Mesendoderm (in vitro differentiated cells): ENCODE measurements at regions not wholly inside any gene's neighbourhood (a gene's known extent, or its start where the extent isn't known, plus 50 kb on each side); places are given as distances from the start of the nearest gene placed in this dataset.
"Not testable (repeated sequence)": the region's sequence is repeated elsewhere in the genome, so short reads cannot be mapped to it uniquely, and the experiment has no call there.

Experiments used
- DNase-seq: peaks from one replicate; pipeline ENCODE4 v3.0.0; 2013
- H2AK5ac ChIP-seq: 2 replicates; pipeline ENCODE4 v1.6.1; 2013; ENCODE audit warnings: low read length, inconsistent platforms
- H2BK120ac ChIP-seq: 2 replicates; pipeline ENCODE4 v1.6.1; 2013; ENCODE audit warnings: low read depth, mild to moderate bottlenecking, low read length, moderate library complexity, mixed read lengths
- H2BK15ac ChIP-seq: replicated peaks from 2 replicates; pipeline ENCODE4 v1.6.1; 2013; ENCODE audit warnings: low read depth, mild to moderate bottlenecking, moderate library complexity
- H2BK5ac ChIP-seq: 2 replicates; pipeline ENCODE4 v1.6.1; 2013; ENCODE audit warnings: low read length, inconsistent platforms
- H3K18ac ChIP-seq: 2 replicates; pipeline ENCODE4 v1.6.1; 2013; ENCODE audit warnings: mild to moderate bottlenecking, low read length, mixed read lengths
- H3K23ac ChIP-seq: one replicate; pipeline ENCODE4 v1.6.1; 2013; ENCODE audit warnings: low read length
- H3K27ac ChIP-seq: 2 replicates; pipeline ENCODE4 v1.5.1; 2013; ENCODE audit warnings: low read depth, mild to moderate bottlenecking, inconsistent platforms, low read length, moderate library complexity
- H3K27me3 ChIP-seq: 2 replicates; pipeline ENCODE4 v1.6.1; 2013; ENCODE audit warnings: low read length, control low read depth, mild to moderate bottlenecking, inconsistent platforms; ENCODE audit not compliant: insufficient read depth, poor library complexity
- H3K36me3 ChIP-seq: 2 replicates; pipeline ENCODE4 v1.6.1; 2013; ENCODE audit warnings: low read length, inconsistent platforms; ENCODE audit not compliant: control insufficient read depth, insufficient read depth
- H3K4ac ChIP-seq: one replicate; pipeline ENCODE4 v1.6.1; 2013; ENCODE audit warnings: low read depth, mild to moderate bottlenecking, low read length, moderate library complexity
- H3K4me1 ChIP-seq: 2 replicates; pipeline ENCODE4 v1.6.1; 2013; ENCODE audit warnings: low read depth, low read length, inconsistent platforms; ENCODE audit not compliant: control insufficient read depth
- H3K4me2 ChIP-seq: 2 replicates; pipeline ENCODE4 v1.6.1; 2013; ENCODE audit warnings: low read length
- H3K4me3 ChIP-seq: 2 replicates; pipeline ENCODE4 v1.5.1; 2013; ENCODE audit warnings: mild to moderate bottlenecking, low read length
- H3K56ac ChIP-seq: one replicate; pipeline ENCODE4 v1.6.1; 2013; ENCODE audit warnings: low read length
- H3K79me1 ChIP-seq: 2 replicates; pipeline ENCODE4 v1.6.1; 2013; ENCODE audit warnings: low read length, inconsistent platforms
- H3K79me2 ChIP-seq: 2 replicates; pipeline ENCODE4 v1.6.1; 2013; ENCODE audit warnings: mild to moderate bottlenecking, low read length; ENCODE audit not compliant: control insufficient read depth, insufficient read depth
- H3K9ac ChIP-seq: 2 replicates; pipeline ENCODE4 v1.6.1; 2013; ENCODE audit warnings: low read length, inconsistent platforms
- H4K5ac ChIP-seq: one replicate; pipeline ENCODE4 v1.6.1; 2013; ENCODE audit warnings: low read length
- H4K8ac ChIP-seq: one replicate; pipeline ENCODE4 v1.6.1; 2013; ENCODE audit warnings: low read depth, mild to moderate bottlenecking, control low read depth, low read length, moderate library complexity
- WGBS: extraction: QIAGEN DNeasy Blood & Tissue Kit; methylation state at CpG from one replicate; pipeline ENCODE4 v1.1.7; 2013; ENCODE audit warnings: low lambda C conversion rate, missing lambda C conversion rate; ENCODE audit not compliant: insufficient coverage; ENCODE audit errors: extremely low coverage; 5-methylcytosine and 5-hydroxymethylcytosine counted together

- not testable (repeated sequence) for H2AK5ac ChIP-seq, H2BK5ac ChIP-seq, H3K4me1 ChIP-seq, H3K27ac ChIP-seq, H3K36me3 ChIP-seq, H3K23ac ChIP-seq, H3K4ac ChIP-seq, H3K79me1 ChIP-seq, H4K8ac ChIP-seq, H3K4me2 ChIP-seq, DNase-seq, H3K9ac ChIP-seq, H4K5ac ChIP-seq, H3K18ac ChIP-seq, H3K79me2 ChIP-seq, H2BK120ac ChIP-seq, H3K27me3 ChIP-seq, H2BK15ac ChIP-seq, H3K4me3 ChIP-seq, H3K56ac ChIP-seq
- WGBS: no CpG with 5 or more reads among the region's 5 CpGs
These were observed 63.5 kb upstream of the TNRC6A start for GRCh38 chr16:24665942-24666341.

- Histone ChIP-seq H3K27me3 (no peaks in the 10 kb centered on the region), H3K23ac (no peak overlapping the region), H3K27ac (no peak overlapping the region), H3K18ac (no peak overlapping the region), H3K4me2 (no peak overlapping the region), H2BK120ac (no peak overlapping the region), H3K9ac (no peak overlapping the region), H2BK5ac (no peak overlapping the region), H3K4me1 (no peaks in the 10 kb centered on the region), H3K4me3 (no peak overlapping the region), H3K4ac (no peak overlapping the region), H2AK5ac (no peak overlapping the region), H3K36me3 (no peaks in the 10 kb centered on the region), H4K8ac (no peak overlapping the region), H2BK15ac (no peak overlapping the region), H4K5ac (no peak overlapping the region), H3K79me1 (no peaks in the 10 kb centered on the region), H3K56ac (no peak overlapping the region), H3K79me2 (no peaks in the 10 kb centered on the region)
- WGBS: no CpG with 5 or more reads among the region's 4 CpGs
- no peak for DNase-seq
These were observed 62.1 kb upstream of the TNRC6A start for GRCh38 chr16:24667244-24667764.

GRCh38 chr16:24668481-24669061 is 60.9 kb upstream of the TNRC6A start:
- H4K5ac ChIP-seq: no peak overlapping the region
- no peaks in the 10 kb centered on the region for H3K27me3 ChIP-seq
- no peak overlapping the region for H3K9ac ChIP-seq
- no peak overlapping the region for H2BK5ac ChIP-seq
- H3K4me2 ChIP-seq: no peak overlapping the region
- H3K79me2 ChIP-seq: no peaks in the 10 kb centered on the region
- no peak for DNase-seq
- H3K36me3 ChIP-seq: no peaks in the 10 kb centered on the region
- WGBS: no CpG with 5 or more reads among the region's 9 CpGs
- H3K18ac ChIP-seq: no peak overlapping the region
- H3K4me3 ChIP-seq: no peak overlapping the region
- no peak overlapping the region for H3K4ac ChIP-seq
- H3K27ac ChIP-seq: no peak overlapping the region
- H3K56ac ChIP-seq: no peak overlapping the region
- no peak overlapping the region for H2BK15ac ChIP-seq
- no peaks in the 10 kb centered on the region for H3K4me1 ChIP-seq
- H2AK5ac ChIP-seq: no peak overlapping the region
- H4K8ac ChIP-seq: no peak overlapping the region
- no peak overlapping the region for H3K23ac ChIP-seq
- H2BK120ac ChIP-seq: no peak overlapping the region
- H3K79me1 ChIP-seq: no peaks in the 10 kb centered on the region

- H4K5ac ChIP-seq: no peak overlapping the region
- peak; percentile 84 for DNase-seq
- H3K27me3 ChIP-seq: no peaks in the 10 kb centered on the region
- H3K79me2 ChIP-seq: no peaks in the 10 kb centered on the region
- no peak overlapping the region for H2AK5ac ChIP-seq
- no peak overlapping the region for H3K18ac ChIP-seq
- WGBS: no CpG with 5 or more reads among the region's 22 CpGs
- no peak overlapping the region for H3K4me2 ChIP-seq
- no peaks in the 10 kb centered on the region for H3K36me3 ChIP-seq
- no peak overlapping the region for H3K56ac ChIP-seq
- no peak overlapping the region for H3K4me3 ChIP-seq
- H3K79me1 ChIP-seq: no peaks in the 10 kb centered on the region
- no peak overlapping the region for H3K23ac ChIP-seq
- H2BK120ac ChIP-seq: no peak overlapping the region
- no peaks in the 10 kb centered on the region for H3K4me1 ChIP-seq
- no peak overlapping the region for H2BK15ac ChIP-seq
- no peak overlapping the region for H3K27ac ChIP-seq
- no peak overlapping the region for H4K8ac ChIP-seq
- H3K9ac ChIP-seq: no peak overlapping the region
- no peak overlapping the region for H3K4ac ChIP-seq
- no peak overlapping the region for H2BK5ac ChIP-seq
These were observed 58.6 kb upstream of the TNRC6A start for GRCh38 chr16:24670623-24671454.

GRCh38 chr16:24671455-24671954 is 57.9 kb upstream of the TNRC6A start:
- no peaks in the 10 kb centered on the region for H3K4me1 ChIP-seq
- H3K79me1 ChIP-seq: no peaks in the 10 kb centered on the region
- no peak overlapping the region for H3K18ac ChIP-seq
- no peak for DNase-seq
- no peak overlapping the region for H4K8ac ChIP-seq
- no peak overlapping the region for H3K4ac ChIP-seq
- no peak overlapping the region for H3K4me3 ChIP-seq
- H2AK5ac ChIP-seq: no peak overlapping the region
- no peak overlapping the region for H3K23ac ChIP-seq
- H3K27me3 ChIP-seq: no peaks in the 10 kb centered on the region
- no peaks in the 10 kb centered on the region for H3K36me3 ChIP-seq
- H3K27ac ChIP-seq: no peak overlapping the region
- no peak overlapping the region for H3K56ac ChIP-seq
- H3K9ac ChIP-seq: no peak overlapping the region
- H3K4me2 ChIP-seq: no peak overlapping the region
- H4K5ac ChIP-seq: no peak overlapping the region
- WGBS: no CpG with 5 or more reads among the region's 10 CpGs
- H3K79me2 ChIP-seq: no peaks in the 10 kb centered on the region
- no peak overlapping the region for H2BK15ac ChIP-seq
- H2BK5ac ChIP-seq: no peak overlapping the region
- H2BK120ac ChIP-seq: no peak overlapping the region
